ENCODE measurements at regions not wholly inside any gene's neighbourhood (a gene's known extent, or its start where the extent isn't known, plus 50 kb on each side); places are given as distances from the start of the nearest gene placed in this dataset.

DNA sequence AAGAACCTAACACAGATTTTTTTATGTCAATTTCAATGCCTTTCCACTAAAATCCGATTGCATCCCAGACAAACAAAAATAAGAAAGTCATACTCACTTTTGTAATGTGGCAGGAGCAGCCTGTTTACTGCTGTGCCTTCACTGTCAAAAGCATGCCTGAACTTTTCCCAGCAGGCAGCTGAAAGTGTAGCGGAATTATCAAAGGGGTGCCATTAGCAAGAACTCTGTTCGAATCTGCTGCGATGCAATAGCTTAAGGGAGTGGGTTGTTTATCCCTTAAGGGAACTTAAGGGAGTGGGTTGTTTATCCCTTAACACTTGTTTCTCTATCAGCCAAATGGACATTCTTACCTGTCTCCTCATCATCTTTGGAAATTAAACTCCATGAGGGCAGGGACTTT is 243.5 kb downstream of the PAX3 start:
- TF ChIP-seq, protein P1, sequence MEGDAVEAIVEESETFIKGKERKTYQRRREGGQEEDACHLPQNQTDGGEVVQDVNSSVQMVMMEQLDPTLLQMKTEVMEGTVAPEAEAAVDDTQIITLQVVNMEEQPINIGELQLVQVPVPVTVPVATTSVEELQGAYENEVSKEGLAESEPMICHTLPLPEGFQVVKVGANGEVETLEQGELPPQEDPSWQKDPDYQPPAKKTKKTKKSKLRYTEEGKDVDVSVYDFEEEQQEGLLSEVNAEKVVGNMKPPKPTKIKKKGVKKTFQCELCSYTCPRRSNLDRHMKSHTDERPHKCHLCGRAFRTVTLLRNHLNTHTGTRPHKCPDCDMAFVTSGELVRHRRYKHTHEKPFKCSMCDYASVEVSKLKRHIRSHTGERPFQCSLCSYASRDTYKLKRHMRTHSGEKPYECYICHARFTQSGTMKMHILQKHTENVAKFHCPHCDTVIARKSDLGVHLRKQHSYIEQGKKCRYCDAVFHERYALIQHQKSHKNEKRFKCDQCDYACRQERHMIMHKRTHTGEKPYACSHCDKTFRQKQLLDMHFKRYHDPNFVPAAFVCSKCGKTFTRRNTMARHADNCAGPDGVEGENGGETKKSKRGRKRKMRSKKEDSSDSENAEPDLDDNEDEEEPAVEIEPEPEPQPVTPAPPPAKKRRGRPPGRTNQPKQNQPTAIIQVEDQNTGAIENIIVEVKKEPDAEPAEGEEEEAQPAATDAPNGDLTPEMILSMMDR (IDR thresholded peaks at IDR 0.05) = no peak
- no peak for TF ChIP-seq POLR2A (IDR thresholded peaks at IDR 0.05)

Measured in uterus (tissue), 2 donors.